ENCODE measurements at regions not wholly inside any gene's neighbourhood (a gene's known extent, or its start where the extent isn't known, plus 50 kb on each side); places are given as distances from the start of the nearest gene placed in this dataset.

GRCh38 chr20:53713328-53714056, 119.9 kb upstream of the ZNF217 start:
- ChIA-PET CTCF (interaction anchor here (0.7 kb wide), 1 partner anchor 123 kb away, joined by 6 read pairs; no protein-coding TSS in a partner anchor), POLR2A (no interaction called here)
- no peak for DNase-seq (ENCODE audit: extremely low spot score)
- TF ChIP-seq SUZ12 (IDR thresholded peaks at IDR 0.05) (no peak), NFRKB (IDR thresholded peaks at IDR 0.05) (no peak), TARDBP (IDR thresholded peaks at IDR 0.05) (no peak), HDGF (IDR thresholded peaks at IDR 0.05; ENCODE audit: borderline replicate concordance) (no peak), FOXK2 (IDR thresholded peaks at IDR 0.05) (no peak), L3MBTL2 (conservative IDR thresholded peaks at IDR 0.05) (no peak), FOXA1 (IDR thresholded peaks at IDR 0.05) (no peak), LEF1 (IDR thresholded peaks at IDR 0.05; ENCODE audit: borderline replicate concordance) (no peak)

GRCh38 chr20:53712212-53712977, 118.8 kb upstream of the ZNF217 start:
- no peak for TF ChIP-seq ELF4 (IDR thresholded peaks at IDR 0.05)
- TF ChIP-seq BHLHE40 (IDR thresholded peaks at IDR 0.05; ENCODE audit: borderline replicate concordance) = no peak
- no peak for TF ChIP-seq CTBP1 (IDR thresholded peaks at IDR 0.05; ENCODE audit: borderline replicate concordance)
- no peak for TF ChIP-seq PKNOX1 (IDR thresholded peaks at IDR 0.05)
- no peak for TF ChIP-seq FOXA1 (IDR thresholded peaks at IDR 0.05)
- no peak for TF ChIP-seq NFRKB (IDR thresholded peaks at IDR 0.05)
- DNase-seq (ENCODE audit: extremely low spot score) = no peak
- CTCF ChIA-PET = no interaction called here
- POLR2A ChIA-PET = no interaction called here

- ChIA-PET POLR2A (no interaction called here), CTCF (interaction anchor here (0.6 kb wide), 1 partner anchor 100 kb away, joined by 3 read pairs; no protein-coding TSS in a partner anchor)
- no peak for DNase-seq (ENCODE audit: extremely low spot score)
- TF ChIP-seq BHLHE40 (IDR thresholded peaks at IDR 0.05; ENCODE audit: borderline replicate concordance) (no peak), PKNOX1 (IDR thresholded peaks at IDR 0.05) (no peak), LEF1 (IDR thresholded peaks at IDR 0.05; ENCODE audit: borderline replicate concordance) (no peak), SP1 (IDR thresholded peaks at IDR 0.05) (no peak), NFRKB (IDR thresholded peaks at IDR 0.05) (no peak), ARNT (IDR thresholded peaks at IDR 0.05) (no peak), L3MBTL2 (conservative IDR thresholded peaks at IDR 0.05) (no peak), HDGF (IDR thresholded peaks at IDR 0.05; ENCODE audit: borderline replicate concordance) (no peak), TARDBP (IDR thresholded peaks at IDR 0.05) (no peak), ZNF384 (IDR thresholded peaks at IDR 0.05) (no peak), CTBP1 (IDR thresholded peaks at IDR 0.05; ENCODE audit: borderline replicate concordance) (no peak), FOXK2 (IDR thresholded peaks at IDR 0.05) (no peak), ELF4 (IDR thresholded peaks at IDR 0.05) (no peak), FOXM1 (IDR thresholded peaks at IDR 0.05; ENCODE audit: borderline replicate concordance) (no peak)
Measured at GRCh38 chr20:53711333-53712211, 117.9 kb upstream of the ZNF217 start.

GRCh38 chr20:53708129-53708968, 114.7 kb upstream of the ZNF217 start:
- TF ChIP-seq PKNOX1 (IDR thresholded peaks at IDR 0.05) (no peak), CTBP1 (IDR thresholded peaks at IDR 0.05; ENCODE audit: borderline replicate concordance) (no peak), NFRKB (IDR thresholded peaks at IDR 0.05) (no peak), ZNF384 (IDR thresholded peaks at IDR 0.05) (no peak), ARNT (IDR thresholded peaks at IDR 0.05) (no peak), SUZ12 (IDR thresholded peaks at IDR 0.05) (no peak), FOXK2 (IDR thresholded peaks at IDR 0.05) (no peak), ELF4 (IDR thresholded peaks at IDR 0.05) (no peak), HDGF (IDR thresholded peaks at IDR 0.05; ENCODE audit: borderline replicate concordance) (no peak), L3MBTL2 (conservative IDR thresholded peaks at IDR 0.05) (no peak), TARDBP (IDR thresholded peaks at IDR 0.05) (no peak), SP1 (IDR thresholded peaks at IDR 0.05) (no peak), FOXM1 (IDR thresholded peaks at IDR 0.05; ENCODE audit: borderline replicate concordance) (no peak), FOXA1 (IDR thresholded peaks at IDR 0.05) (no peak), LEF1 (IDR thresholded peaks at IDR 0.05; ENCODE audit: borderline replicate concordance) (no peak), BHLHE40 (IDR thresholded peaks at IDR 0.05; ENCODE audit: borderline replicate concordance) (no peak)
- no peak for DNase-seq (ENCODE audit: extremely low spot score)
- POLR2A ChIA-PET = interaction anchor here (0.9 kb wide), 2 partner anchors 30 to 98 kb away, joined by 3 read pairs; no protein-coding TSS in a partner anchor
- CTCF ChIA-PET = interaction anchor here (0.6 kb wide), 1 partner anchor 76 kb away, joined by 3 read pairs; no protein-coding TSS in a partner anchor
